Astrocyte (in vitro differentiated cells and primary cell): ENCODE measurements at regions not wholly inside any gene's neighbourhood (a gene's known extent, or its start where the extent isn't known, plus 50 kb on each side); places are given as distances from the start of the nearest gene placed in this dataset.

Experiments
- EZH2 ChIP-seq: IDR thresholded peaks from 2 replicates; pipeline ENCODE4 v1.6.1; 2012; ENCODE audit warnings: mild to moderate bottlenecking, low read length, inconsistent platforms; ENCODE audit not compliant: insufficient read depth
- TF ChIP-seq, protein P1 (sequence below): IDR thresholded peaks from 2 replicates; pipeline ENCODE4 v1.5.1; 2011; ENCODE audit warnings: low read depth, mild to moderate bottlenecking, inconsistent platforms, low read length, moderate library complexity; ENCODE audit not compliant: insufficient read depth

DNA sequence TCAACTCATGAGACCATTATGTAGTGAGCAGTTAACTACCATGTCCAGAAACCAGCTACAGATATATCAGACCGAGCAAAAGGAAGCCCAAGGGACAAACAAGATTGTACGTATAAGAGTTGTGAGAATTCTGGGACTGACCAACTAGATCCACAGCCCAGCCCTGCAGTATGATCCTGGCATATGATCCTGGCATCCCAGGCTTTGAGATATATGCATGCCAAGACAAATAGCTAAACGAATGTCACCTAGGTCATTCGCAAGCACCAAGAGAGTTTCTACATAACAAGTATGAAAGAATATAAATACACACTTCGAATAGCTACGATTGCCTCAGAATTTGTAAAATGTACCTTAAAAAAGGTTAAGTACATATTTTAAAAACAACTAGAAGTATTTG, 56.4 kb upstream of the PMPCB start:
- no peak for TF ChIP-seq EZH2
- TF ChIP-seq, protein P1, sequence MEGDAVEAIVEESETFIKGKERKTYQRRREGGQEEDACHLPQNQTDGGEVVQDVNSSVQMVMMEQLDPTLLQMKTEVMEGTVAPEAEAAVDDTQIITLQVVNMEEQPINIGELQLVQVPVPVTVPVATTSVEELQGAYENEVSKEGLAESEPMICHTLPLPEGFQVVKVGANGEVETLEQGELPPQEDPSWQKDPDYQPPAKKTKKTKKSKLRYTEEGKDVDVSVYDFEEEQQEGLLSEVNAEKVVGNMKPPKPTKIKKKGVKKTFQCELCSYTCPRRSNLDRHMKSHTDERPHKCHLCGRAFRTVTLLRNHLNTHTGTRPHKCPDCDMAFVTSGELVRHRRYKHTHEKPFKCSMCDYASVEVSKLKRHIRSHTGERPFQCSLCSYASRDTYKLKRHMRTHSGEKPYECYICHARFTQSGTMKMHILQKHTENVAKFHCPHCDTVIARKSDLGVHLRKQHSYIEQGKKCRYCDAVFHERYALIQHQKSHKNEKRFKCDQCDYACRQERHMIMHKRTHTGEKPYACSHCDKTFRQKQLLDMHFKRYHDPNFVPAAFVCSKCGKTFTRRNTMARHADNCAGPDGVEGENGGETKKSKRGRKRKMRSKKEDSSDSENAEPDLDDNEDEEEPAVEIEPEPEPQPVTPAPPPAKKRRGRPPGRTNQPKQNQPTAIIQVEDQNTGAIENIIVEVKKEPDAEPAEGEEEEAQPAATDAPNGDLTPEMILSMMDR, result no peak
